ENCODE measurements at regions not wholly inside any gene's neighbourhood (a gene's known extent, or its start where the extent isn't known, plus 50 kb on each side); places are given as distances from the start of the nearest gene placed in this dataset.

DNA sequence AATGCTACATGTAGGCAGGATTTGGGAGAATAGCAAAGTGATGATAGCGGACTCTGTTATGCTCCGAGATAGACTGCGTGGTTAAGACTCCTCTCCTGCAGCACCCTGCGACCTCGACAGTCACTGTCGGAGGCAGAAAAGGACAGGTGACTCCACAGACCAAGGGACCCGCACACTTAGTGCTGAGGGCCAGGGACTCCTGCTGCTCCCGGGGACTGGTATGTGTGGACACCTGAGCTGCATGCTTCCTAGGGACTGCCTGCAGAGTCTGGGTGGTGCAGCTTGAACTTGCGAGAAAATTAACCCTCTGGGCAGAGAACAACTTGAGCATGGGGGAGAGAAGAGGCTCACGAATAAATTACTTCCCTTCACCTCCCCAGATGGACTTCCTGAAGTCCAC lies 407.1 kb upstream of the PFKP start:
- H3K4me1 ChIP-seq (ENCODE audit: insufficient read depth, low read length), result peaks cover 15% of the 10 kb centered on the region
- H4K20me1 ChIP-seq (ENCODE audit: insufficient read depth, low read length), result no peaks in the 10 kb centered on the region
- ATAC-seq (ENCODE audit: insufficient read depth, low read depth) (no peak), DNase-seq (no peak)
- H3K9ac ChIP-seq (ENCODE audit: low read depth, low read length), result no peak overlapping the region
- H3K79me2 ChIP-seq (ENCODE audit: insufficient read depth, low read length), result no peaks in the 10 kb centered on the region
- H3K4me2 ChIP-seq (ENCODE audit: insufficient read depth, low read length), result no peak overlapping the region
- no peak overlapping the region for H3K4me3 ChIP-seq (ENCODE audit: low read depth in 1 of 2, low read length in 2 of 2)
- no peaks in the 10 kb centered on the region for H3K9me3 ChIP-seq (ENCODE audit: insufficient read depth, low read length, severe bottlenecking)
- H3K27me3 ChIP-seq (ENCODE audit: insufficient read depth, low read length, poor library complexity), result no peaks in the 10 kb centered on the region
- TF ChIP-seq, protein P1, sequence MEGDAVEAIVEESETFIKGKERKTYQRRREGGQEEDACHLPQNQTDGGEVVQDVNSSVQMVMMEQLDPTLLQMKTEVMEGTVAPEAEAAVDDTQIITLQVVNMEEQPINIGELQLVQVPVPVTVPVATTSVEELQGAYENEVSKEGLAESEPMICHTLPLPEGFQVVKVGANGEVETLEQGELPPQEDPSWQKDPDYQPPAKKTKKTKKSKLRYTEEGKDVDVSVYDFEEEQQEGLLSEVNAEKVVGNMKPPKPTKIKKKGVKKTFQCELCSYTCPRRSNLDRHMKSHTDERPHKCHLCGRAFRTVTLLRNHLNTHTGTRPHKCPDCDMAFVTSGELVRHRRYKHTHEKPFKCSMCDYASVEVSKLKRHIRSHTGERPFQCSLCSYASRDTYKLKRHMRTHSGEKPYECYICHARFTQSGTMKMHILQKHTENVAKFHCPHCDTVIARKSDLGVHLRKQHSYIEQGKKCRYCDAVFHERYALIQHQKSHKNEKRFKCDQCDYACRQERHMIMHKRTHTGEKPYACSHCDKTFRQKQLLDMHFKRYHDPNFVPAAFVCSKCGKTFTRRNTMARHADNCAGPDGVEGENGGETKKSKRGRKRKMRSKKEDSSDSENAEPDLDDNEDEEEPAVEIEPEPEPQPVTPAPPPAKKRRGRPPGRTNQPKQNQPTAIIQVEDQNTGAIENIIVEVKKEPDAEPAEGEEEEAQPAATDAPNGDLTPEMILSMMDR (IDR thresholded peaks at IDR 0.05; ENCODE audit: borderline replicate concordance, extremely low read depth, low read length, poor library complexity, severe bottlenecking), result no peak
- TF ChIP-seq EZH2 (IDR thresholded peaks at IDR 0.05; ENCODE audit: borderline replicate concordance, low read depth, low read length, severe bottlenecking), result no peak
- no peaks in the 10 kb centered on the region for H3K36me3 ChIP-seq (ENCODE audit: insufficient read depth, low read length)
- no peak overlapping the region; the same call in 1 of the 2 replicates for H2AFZ ChIP-seq (ENCODE audit: low read depth, low read length)
- no peak overlapping the region for H3K27ac ChIP-seq (ENCODE audit: low read length)

DNA sequence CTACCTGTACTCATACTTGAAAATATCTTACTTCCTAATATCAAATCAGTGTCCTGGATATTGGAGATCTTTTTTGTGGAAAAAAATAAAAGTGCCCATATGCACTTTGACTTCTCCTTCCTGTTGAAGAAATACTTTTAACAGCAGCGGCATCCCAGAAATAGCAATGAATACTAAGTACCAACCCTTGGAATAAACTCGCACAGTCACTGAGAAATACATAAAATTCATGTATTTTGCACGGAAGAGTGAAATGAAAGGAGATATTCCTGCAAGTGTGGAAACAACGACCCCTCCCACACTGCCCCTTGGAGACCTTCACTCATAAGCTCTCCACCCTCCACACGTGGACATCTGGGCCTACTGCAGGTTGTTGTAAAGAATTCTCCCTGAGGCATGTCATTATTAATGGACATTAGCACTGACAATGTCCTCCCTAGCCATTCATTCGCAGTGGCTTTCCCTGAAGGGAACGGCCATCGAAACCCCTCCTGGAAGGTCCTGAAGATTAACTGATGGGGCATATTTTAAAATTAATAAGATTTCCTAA lies 407.6 kb upstream of the PFKP start:
- no peaks in the 10 kb centered on the region for H3K27me3 ChIP-seq (ENCODE audit: insufficient read depth, low read length, poor library complexity)
- no peak overlapping the region for H2AFZ ChIP-seq (ENCODE audit: low read depth, low read length)
- H4K20me1 ChIP-seq (ENCODE audit: insufficient read depth, low read length), result no peaks in the 10 kb centered on the region
- no peak overlapping the region for H3K9ac ChIP-seq (ENCODE audit: low read depth, low read length)
- H3K79me2 ChIP-seq (ENCODE audit: insufficient read depth, low read length), result no peaks in the 10 kb centered on the region
- H3K4me1 ChIP-seq (ENCODE audit: insufficient read depth, low read length), result peaks cover 15% of the 10 kb centered on the region
- H3K36me3 ChIP-seq (ENCODE audit: insufficient read depth, low read length), result no peaks in the 10 kb centered on the region
- no peaks in the 10 kb centered on the region for H3K9me3 ChIP-seq (ENCODE audit: insufficient read depth, low read length, severe bottlenecking)
- no peak overlapping the region for H3K4me3 ChIP-seq (ENCODE audit: low read depth in 1 of 2, low read length in 2 of 2)
- no peak overlapping the region for H3K27ac ChIP-seq (ENCODE audit: low read length)
- H3K4me2 ChIP-seq (ENCODE audit: insufficient read depth, low read length), result no peak overlapping the region
- TF ChIP-seq, protein P1 (IDR thresholded peaks at IDR 0.05; ENCODE audit: borderline replicate concordance, extremely low read depth, low read length, poor library complexity, severe bottlenecking), result no peak
- no peak for TF ChIP-seq EZH2 (IDR thresholded peaks at IDR 0.05; ENCODE audit: borderline replicate concordance, low read depth, low read length, severe bottlenecking)
- ATAC-seq (ENCODE audit: insufficient read depth, low read depth) (no peak), DNase-seq (no peak)

DNA sequence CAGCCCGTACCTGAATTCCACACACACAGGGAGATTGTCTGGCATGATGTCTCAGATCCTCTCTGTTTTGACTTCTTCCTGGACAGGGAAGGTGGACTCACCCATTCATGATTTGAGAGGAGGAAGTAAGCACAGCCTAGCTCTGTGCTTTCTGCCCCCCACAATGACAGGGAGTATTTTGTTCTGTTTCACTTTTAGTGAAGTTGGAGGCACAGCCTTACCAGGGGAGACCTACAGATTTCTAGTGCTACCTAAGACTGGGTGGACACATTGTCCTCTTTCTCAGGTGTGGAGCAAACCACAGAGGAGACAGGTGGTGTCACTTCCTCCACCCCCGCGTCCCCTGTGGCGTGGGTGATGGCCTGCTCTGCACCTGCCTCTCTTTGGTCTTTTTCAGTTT lies 408.6 kb upstream of the PFKP start:
- peak overlapping the region; percentile 34; the same call in 1 of the 2 replicates for H3K4me2 ChIP-seq (ENCODE audit: insufficient read depth, low read length)
- H3K9ac ChIP-seq (ENCODE audit: low read depth, low read length), result no peak overlapping the region
- no peaks in the 10 kb centered on the region for H3K27me3 ChIP-seq (ENCODE audit: insufficient read depth, low read length, poor library complexity)
- no peaks in the 10 kb centered on the region for H3K9me3 ChIP-seq (ENCODE audit: insufficient read depth, low read length, severe bottlenecking)
- H3K4me3 ChIP-seq (ENCODE audit: low read depth in 1 of 2, low read length in 2 of 2), result no peak overlapping the region
- peaks cover 15% of the 10 kb centered on the region for H3K4me1 ChIP-seq (ENCODE audit: insufficient read depth, low read length)
- no peaks in the 10 kb centered on the region for H4K20me1 ChIP-seq (ENCODE audit: insufficient read depth, low read length)
- H3K79me2 ChIP-seq (ENCODE audit: insufficient read depth, low read length), result no peaks in the 10 kb centered on the region
- DNase-seq (peak; percentile 16), ATAC-seq (ENCODE audit: insufficient read depth, low read depth) (peak; percentile 65)
- no peaks in the 10 kb centered on the region for H3K36me3 ChIP-seq (ENCODE audit: insufficient read depth, low read length)
- peak overlapping the region; percentile 5; the same call in 1 of the 2 replicates for H3K27ac ChIP-seq (ENCODE audit: low read length)
- TF ChIP-seq, protein P1 (IDR thresholded peaks at IDR 0.05; ENCODE audit: borderline replicate concordance, extremely low read depth, low read length, poor library complexity, severe bottlenecking), result no peak
- TF ChIP-seq EZH2 (IDR thresholded peaks at IDR 0.05; ENCODE audit: borderline replicate concordance, low read depth, low read length, severe bottlenecking), result no peak
- H2AFZ ChIP-seq (ENCODE audit: low read depth, low read length), result 0 out of 2 replicates have a peak overlapping the region, but pooled peaks have one; percentile 34

Data from DND-41 (cell line).